IPS-11a (cell line): ENCODE measurements at regions not wholly inside any gene's neighbourhood (a gene's known extent, or its start where the extent isn't known, plus 50 kb on each side); places are given as distances from the start of the nearest gene placed in this dataset.
"Not testable (repeated sequence)": the region's sequence is repeated elsewhere in the genome, so short reads cannot be mapped to it uniquely, and the experiment has no call there.

Source experiments
- H3K4me3 ChIP-seq: one replicate; pipeline ENCODE4 v1.5.1; 2013; ENCODE audit warnings: low read depth, low read length, control low read depth

DNA sequence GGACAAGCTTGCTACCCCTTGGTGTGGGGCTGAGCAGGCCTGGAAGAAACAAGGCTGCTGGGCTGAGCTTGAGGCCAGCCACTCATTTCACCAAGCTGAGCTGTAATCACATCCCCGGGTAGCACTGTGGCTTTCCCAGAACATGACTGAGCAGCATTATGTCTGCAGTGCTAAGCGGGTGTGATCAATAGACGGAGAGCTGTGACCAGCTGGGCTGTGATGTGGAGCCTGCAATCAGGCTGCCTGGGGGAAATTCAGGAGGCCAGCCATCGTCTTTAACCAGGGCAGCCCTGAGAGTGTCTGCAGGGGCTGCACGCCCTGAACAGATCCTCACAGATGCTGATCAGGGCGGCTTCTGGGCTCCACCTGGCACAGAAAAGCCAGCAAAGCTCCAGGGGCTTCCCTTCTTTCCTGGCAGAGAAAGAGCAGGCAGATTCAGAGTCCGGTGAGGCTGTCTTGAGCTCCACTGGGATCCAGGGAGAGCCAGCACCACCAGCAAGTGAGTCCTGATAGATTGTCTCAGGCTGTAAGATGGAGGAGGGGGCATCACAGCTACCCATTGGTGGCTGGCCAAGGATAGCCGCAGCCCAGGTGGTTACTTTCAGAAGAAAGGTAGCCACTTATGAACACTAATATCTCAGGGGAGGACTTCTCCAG, 165.9 kb downstream of the NRN1 start:
- no peak overlapping the region for H3K4me3 ChIP-seq

DNA sequence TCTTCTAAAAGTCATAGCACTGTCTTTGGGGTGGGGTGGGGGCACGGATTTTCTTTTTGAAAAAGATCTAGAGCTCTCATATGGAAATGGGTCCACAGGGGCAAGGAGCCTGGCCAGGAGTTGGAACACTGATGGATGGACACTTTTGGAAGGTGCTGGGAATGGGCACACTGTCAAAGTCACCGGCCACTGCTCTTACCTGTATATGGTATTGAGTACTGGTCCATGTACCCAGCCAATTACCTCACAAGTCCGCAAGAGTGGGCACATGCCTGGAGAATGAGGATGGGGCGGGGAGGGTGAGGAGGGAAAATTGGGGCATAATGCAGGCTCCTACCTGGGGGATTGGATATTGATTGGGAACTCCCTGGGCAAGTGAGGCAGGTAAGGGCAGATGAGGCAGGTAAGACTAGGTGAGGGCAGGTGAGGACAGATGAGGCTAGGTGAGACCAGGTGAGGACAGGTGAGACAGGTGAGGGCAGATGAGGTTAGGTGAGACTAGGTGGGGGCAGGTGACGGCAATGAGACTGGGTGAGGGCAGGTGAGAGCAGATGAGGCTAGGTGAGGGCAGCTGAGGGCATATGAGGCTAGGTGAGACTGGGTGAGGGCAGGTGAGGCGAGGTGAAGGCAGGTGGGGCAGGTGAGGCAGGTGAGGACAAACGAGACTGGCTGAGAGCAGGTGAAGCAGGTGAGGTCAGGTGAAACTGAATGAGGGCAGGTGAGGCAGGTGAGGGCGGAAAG, 167.9 kb downstream of the NRN1 start:
- H3K4me3 ChIP-seq: no peak overlapping the region

DNA sequence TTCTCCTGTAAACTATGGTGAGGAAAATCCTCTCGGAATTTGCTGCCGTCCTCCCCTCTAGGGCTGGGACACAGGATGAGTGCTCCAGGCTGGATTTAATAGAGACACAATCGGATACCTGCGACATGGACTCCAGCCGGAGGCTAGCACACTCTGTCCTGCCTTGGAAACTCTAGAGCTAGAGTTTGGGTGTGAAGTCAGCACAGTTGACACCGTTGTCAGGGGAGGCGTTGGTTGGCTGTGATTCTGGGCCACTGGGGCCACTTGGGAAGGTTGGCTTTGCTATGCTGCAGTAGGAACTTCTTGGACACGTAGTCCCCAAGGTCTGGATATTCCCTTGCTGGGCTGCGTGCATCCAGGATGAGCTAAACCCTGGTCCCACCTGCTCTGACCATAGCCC, 169.4 kb downstream of the NRN1 start:
- no peak overlapping the region for H3K4me3 ChIP-seq

DNA sequence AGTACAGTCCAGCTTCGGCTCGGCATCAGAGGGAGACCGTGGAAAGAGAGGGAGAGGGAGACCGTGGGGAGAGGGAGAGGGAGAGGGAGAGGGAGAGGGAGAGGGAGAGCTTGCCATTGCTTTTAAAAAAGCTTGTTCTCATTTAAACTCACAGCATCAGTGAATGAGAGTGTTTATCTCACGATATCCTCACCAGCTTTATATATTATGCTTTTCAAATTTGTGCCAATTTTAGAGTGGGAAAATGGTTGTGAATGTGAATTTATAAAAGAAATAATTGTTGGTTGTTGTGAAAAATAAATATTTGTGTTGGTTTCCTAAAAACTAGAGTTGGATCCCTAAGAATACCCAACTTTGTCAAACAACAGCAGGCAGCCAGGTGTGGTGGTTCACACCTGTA, 170.1 kb downstream of the NRN1 start:
- H3K4me3 ChIP-seq: not testable (repeated sequence)

DNA sequence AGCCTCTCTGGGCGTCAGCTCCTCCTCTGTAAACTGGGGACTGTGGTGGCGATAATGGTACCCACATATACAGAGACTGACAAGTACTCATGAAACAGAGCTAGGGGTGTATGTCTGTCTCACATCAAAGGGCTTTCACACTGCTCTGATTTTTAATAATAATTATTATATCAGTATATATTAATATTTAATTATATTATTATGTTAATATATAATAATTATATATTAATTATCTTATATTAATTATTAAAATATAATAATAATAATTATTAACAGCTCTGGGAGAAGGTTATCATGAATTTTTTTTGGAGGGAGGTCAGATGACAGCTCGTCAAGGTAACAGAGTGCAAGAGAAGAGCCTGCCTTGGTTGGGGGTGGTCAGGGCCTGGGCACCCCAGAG, 173.6 kb downstream of the NRN1 start:
- H3K4me3 ChIP-seq: no peak overlapping the region

DNA sequence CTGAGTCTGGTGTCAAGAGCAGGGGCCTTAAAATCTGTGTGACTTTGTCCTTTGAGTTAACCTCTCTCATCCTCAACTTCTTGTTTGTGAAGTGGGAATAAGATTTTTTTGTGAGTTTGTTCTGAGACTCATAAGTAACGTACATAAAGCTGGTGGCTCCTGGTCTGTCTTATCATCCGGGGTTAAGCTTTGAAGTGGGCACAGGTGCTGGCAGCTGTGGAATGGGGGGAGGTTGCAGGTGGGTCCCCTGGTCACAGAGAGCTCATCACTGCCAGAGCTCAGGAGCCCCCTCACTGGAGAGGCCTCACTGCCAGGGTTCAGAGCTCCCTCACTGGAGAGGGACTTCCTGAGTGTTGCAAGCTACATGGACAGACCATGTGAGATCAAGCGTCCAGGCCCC, 174.1 kb downstream of the NRN1 start:
- H3K4me3 ChIP-seq: no peak overlapping the region

DNA sequence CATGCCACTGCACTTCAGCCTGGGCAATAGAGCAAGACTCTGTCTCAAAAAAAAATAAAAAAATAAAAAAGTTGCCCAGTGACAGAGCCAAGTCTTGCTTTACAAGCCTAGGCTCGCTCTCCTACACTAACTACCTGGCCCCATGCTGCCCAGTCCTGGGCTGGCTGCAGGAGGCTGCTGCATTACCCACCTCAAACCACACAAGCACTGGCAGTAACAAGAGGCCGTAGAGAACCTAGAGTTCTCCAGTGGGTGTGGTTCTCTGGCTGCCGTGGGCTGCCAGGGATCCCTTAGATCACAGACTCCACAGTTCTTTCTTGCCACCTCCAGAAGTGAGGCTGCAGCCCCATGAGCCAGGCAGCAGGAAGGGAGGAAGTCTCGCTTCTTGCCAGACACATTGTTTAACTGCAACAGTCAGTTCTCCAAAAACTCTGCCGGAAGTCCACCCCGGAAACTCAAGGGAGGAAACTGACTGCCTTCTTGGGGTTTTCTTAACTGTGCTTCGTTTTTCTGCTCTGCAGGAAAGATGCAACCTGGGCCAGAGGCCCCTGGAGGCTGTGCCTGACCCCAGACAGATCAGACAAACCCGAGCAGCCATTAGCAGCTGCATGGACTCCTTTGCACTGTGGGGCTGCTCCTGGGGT, 175.4 kb downstream of the NRN1 start:
- H3K4me3 ChIP-seq: not testable (repeated sequence)

DNA sequence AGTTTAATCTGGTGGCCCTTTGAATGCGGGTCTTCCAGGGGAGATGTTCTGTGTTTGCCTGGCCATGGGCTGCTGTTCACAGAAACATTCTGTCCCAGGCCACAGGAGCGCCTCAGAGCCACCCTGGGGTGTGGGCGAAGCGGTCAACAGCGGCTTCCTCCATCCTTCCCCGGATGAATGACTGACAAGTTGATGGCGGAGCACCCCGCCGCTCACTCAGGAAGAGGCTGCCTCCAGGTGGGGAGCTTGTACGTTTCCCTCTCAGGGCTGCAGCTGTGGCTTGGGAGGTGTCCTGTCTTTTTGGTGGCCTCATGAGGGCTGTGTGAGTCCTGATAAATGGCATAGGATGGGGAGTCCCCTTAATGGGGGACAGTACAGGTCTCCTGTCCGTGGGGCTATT, 178.4 kb downstream of the NRN1 start:
- H3K4me3 ChIP-seq: no peak overlapping the region

DNA sequence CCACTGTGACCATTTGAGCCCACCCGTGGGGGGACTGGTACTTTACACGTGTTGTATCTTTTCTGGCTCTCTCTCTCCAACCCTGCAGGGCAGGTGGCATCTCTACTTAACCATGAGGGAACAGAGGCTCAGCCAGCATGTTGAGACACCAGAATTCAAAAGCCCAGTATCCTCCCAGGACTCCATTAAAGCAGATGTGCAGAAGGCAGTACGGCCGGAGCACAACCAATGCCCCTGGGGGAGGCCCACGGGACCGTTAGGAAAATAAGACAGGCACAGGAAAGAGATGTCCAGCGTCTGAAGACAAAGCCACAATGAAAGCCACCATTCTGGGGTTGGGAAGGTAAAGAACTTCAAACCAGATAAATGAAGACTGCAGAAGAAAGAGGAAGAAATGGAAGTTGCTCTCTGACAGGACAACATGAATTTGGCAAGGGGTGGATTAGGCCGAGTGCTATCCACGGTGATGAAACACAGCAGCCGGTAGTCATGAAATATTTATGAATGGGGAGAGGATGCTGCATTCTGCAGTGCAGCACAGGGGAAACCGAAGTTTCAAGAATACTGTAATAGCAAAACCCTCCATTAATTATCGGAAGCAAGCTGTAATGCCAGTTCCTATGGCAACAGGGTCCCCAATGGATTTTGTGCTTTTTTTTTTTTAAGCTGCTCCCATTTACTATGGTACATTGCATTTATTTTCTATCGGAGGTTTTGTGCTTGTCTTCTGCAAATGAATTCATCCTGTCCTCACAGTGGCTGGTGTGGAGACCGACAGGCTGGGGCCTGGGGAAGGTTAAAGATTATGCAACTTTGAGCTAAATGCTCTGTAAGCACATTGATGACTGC, 179.4 kb downstream of the NRN1 start:
- H3K4me3 ChIP-seq: no peak overlapping the region

DNA sequence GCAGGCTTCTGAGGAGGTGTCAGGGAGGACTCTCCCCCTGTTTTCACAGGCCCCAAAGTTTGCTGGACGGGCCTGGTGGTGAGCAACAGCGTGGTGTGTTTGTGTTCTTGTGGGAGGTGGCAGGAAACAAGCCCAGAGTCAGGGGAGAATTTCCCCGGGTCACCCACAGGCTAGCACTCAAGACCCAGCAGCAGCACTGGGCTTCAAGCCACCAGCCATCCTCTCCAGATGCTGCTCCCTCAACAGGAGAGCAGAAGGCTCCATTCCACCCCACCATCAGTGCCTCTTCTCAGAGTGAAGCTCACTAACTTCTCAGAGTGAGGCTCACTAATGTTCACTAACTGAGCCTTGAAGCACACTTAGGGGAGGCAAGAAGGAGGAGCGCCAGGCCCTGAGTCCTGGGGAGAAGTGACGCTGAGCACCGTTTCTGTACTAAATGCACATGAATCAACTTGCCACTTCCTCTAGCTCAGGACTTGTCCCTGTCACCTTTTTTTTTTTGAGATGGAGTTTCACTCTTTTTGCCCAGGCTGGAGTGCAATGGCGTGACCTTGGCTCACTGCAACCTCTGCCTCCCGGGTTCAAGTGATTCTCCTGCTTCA, 182.2 kb downstream of the NRN1 start:
- not testable (repeated sequence) for H3K4me3 ChIP-seq
